GM21390 (cell line): ENCODE measurements at regions not wholly inside any gene's neighbourhood (a gene's known extent, or its start where the extent isn't known, plus 50 kb on each side); places are given as distances from the start of the nearest gene placed in this dataset.
"Not testable (repeated sequence)": the region's sequence is repeated elsewhere in the genome, so short reads cannot be mapped to it uniquely, and the experiment has no call there.

Experiments used
- ATAC-seq: cut with Tn5 transposase; IDR thresholded peaks from one replicate; pipeline ENCODE4 v1.9.1; 2021; ENCODE audit not compliant: unreplicated experiment

DNA sequence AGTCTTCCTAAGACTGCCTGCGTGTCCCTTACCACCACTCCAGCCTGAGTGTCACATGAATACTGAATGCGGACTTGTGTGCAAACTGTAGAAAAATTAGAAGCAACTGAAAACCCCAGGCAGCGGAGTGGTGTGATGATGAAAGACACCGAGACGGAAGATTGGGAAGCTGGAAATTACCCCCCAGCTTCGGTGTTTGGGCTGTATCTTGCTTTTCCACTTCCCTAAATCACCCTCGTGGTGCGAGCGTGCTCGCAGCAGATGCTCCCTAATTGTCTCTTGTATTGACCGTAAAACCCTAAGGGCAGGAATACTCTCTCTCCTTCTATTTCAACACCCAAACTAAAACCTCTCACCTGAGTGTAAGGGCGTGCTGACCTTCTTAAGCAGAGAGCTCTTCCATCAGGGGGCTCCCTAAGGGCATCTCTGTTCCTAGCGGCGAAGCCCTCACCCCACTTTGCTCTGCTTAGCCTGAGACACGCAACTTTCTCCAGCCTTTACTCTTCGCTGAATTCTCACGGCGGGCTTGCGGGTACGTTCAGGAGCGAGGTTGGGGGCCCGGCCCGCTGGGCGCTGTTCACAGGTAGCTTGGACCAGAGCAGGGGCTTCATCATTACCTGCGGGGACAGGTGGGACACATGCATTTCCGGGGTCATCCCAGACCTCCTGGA, 62.4 kb downstream of the CRYBB2 start:
- ATAC-seq, result no peak

DNA sequence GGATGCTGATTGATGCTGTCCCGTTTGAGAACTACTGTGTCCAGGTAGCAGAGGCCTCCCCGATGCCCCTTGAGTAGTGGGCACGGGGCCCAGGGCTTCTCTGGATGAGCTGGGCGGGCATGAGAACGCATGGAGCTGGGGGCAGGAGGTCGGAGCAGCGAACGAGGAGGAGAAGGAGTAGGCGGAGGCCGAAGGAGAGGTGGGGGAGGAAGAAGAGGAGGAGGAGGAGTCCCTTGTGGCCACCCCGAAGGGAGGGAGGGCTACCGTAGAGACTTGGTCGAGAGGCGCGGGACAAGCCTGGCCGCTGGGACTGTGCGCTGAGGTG, 62.9 kb downstream of the CRYBB2 start:
- ATAC-seq, result no peak

DNA sequence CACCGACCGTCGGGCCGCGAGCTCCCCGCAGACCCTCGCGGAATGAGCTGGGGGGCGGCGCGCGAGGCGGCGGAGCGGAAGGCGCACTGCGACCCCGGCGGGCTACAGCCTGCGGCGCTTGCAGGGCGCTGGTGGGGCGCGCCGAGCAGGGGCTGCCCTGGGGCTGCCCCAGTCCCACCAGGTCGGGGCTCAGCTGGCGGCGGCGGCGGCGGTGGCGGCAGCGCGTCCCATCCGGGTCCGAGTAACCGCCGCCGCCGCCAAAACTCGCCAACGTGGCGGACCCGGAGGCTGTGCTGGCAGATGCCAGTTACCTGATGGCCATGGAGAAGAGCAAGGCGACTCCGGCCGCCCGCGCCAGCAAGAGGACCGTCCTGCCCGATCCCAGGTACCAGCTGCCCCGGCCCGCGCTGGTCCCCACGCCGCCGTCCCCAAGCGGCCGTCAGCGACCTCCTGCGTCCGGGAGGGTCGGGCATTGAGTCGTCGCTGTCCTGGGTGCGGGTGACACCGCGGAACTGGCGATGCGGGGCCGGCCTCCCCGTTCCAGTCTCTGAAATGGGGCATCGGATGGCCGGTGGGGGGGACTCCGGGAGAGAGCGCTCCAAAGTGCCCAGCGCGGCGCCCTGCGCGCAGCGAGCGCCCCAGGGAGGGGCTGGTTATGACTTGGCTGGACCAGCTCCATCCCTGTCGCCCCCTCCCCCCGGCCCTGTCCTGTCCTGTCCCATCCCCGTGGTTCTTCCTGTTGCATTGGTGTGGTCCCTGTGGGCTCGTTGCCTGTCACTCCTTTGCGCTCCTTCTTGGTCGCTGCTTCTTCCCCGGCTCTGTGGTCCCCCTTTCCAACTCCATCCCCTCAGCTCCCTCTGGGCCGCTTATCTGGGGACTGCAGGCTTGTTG, 63.5 kb downstream of the CRYBB2 start:
- ATAC-seq, result no peak

DNA sequence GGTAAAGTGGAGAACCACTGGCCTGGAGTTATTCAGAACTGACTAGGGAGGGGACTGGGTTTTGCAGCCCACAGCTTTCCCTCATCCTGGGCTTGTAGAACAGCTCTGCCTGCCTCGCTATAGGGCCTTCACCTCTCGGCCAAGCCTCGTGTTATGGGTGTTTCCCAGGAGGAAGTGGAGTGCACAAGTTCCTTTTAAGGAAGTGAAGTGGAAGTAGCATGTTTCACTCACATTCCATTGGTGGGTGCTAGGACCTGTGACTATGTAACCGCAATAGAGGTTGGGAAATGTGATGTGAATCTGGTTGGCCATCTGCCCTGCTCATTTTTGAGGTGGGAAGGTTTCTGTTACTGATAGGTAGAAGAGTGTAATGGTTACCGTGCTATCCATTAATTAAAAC, 69.0 kb downstream of the CRYBB2 start:
- ATAC-seq, result not testable (repeated sequence)

DNA sequence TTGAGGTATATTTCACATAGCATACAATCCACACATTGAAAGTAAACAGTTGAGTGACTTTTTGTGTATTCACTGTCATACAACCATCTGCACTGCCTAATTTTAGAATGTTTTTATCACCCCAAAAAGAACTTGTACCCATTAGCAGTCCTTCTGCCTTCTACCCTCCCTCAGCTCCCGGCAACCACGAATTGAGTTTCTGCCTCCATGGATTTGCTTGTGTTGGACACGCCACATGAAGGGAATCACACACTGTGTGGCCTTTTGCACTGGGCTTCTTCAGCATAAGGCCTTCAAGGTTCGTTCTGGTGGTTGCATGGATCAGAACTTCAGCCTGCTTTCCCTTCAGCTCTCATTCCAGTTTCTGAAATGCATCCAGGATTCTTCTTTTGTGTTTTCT, 82.5 kb downstream of the CRYBB2 start:
- not testable (repeated sequence) for ATAC-seq

DNA sequence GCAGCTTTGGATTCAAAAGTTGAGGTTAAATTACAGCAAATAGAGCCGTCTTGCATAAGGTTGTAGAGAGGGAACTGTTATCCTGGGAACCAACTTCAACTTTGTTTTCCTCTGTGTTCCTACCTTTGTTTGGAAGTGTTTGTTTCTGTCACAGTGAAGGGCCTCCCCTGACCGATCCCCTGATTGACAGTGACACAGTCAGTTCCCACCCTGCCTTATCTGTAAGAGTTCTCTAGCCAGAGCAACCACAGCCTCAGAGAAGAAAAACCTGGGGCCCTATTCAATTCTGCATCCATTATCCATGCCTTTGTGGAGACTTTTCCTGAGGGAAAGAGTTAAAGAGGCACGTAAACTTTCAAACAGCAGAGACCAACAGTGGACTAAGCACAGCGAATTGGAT, 90.1 kb downstream of the CRYBB2 start:
- not testable (repeated sequence) for ATAC-seq

DNA sequence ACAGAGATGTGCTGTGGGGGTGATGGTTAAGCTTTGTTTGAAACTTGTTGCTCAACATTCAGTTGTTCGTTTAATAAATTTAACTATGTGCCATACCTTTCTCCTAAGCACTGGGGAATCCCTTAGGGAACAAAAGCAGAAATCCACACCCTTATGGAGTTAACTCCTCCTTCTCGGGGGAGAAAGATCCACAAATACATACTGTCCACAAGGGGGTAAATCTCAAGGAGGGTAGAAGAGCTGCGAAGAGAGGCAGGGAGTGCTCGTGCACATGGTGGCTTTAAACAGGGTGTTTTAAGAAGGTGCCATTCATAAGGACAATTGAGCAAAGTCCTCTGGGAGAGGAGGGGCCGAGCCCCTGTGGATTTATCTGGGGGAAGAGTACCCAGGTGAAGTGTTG, 92.5 kb downstream of the CRYBB2 start:
- ATAC-seq, result not testable (repeated sequence)

DNA sequence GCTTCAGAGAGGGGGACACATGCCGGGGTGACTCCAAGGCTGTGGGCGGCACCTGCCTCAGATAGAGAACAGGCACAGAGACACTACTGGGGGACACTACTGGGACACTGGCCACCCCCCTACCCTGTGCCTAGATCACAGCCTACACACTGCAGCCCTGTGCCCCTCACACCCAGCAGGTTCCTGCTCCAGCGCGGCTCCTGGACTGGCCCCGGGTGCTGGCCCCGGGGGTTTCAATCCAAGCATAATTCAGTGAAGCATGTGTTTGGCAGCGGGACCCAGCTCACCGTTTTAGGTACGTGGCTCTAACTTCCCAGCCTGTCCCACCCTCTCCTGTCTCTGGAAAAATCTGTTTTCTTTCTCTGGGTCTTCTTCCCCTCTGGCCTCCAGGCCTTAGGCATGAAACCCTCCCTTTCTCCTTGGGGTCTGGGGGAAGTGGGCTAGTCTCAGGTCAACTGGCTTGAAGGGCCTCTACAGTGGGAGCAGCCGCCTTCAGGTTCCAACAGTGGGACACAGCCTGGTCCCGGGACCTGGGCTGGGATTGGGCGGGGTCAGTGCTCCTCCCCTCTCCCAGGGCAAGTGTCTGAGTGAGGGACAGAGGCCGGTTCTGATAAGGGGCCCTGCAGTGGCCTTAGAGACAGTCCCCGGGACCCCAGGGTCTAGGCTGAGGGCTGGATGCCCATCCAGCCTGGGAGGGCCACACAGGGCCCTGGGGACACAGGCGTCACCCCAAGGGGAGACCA, 98.8 kb downstream of the CRYBB2 start:
- no peak for ATAC-seq

DNA sequence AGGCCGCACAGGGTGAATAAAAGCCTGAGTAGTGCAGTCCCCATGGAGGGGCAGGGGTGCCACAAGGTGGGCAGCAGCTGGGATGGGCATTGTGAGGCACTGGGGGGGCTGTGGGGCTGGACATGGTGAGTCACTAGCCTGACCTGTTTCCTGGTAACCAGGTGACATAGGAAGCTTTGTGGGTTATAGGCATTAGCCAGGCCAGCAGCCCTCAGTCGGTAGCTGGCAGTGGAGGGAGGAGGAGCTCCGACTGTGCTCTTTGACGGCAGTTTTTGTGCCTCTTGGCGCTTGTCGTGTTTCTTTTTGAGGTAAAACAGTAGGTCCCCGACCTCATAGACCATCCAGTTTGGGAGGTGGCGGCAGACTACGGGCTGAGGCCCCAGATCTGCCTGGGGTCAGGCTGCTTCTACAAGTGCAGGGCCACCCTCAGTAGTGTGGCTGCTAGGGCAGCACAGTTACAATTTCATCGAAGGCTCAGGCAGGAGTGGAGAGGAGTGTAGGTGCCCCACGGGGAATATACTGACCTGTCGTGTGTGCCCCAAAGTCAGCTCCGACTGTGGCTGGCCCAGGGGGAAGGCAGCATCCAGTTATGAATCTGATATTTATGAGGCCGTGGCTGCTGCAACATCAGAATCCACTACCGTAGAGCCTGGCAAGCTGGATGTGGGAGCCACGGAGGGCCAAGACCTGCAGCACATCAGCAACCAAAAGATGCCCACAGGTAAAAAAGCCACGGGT, 107.7 kb downstream of the CRYBB2 start:
- no peak for ATAC-seq

DNA sequence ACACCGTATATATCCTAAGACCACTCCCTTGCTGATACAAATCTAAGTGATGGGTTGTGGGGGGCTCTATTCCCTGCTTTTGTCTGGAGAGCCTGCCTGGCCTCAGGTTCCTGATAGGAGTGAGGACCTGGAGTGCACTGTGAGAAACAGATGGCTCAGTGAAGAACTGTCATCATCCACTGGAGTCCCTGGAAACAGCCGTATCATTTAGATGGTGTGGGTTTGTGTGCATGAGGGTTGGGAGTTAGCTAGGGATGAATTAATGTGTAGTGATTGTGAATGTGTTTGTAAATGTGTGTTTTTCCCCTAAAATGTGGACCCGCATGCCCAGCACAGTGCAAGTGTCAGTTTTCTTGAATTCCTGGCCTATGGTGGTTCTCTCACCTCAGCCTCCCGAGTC, 111.6 kb downstream of the CRYBB2 start:
- no peak for ATAC-seq

DNA sequence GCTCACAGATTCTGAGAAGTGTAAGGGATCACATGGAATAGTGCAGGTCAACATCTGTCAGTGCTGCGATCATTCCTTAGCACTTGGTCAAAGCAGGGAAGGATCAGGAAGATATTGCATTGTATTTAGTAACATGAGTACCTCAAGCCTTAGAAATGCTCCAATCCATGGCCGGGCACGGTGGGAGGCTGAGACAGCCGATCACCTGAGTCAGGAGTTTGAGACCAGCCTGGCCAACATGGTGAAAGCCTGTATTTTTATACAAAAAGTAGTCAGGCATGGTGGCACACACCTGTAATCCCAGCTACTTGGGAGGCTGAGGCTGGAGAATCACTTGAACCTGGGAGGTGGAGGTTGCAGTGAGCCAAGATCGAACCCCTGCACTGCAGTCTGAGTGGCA, 112.5 kb downstream of the CRYBB2 start:
- not testable (repeated sequence) for ATAC-seq

DNA sequence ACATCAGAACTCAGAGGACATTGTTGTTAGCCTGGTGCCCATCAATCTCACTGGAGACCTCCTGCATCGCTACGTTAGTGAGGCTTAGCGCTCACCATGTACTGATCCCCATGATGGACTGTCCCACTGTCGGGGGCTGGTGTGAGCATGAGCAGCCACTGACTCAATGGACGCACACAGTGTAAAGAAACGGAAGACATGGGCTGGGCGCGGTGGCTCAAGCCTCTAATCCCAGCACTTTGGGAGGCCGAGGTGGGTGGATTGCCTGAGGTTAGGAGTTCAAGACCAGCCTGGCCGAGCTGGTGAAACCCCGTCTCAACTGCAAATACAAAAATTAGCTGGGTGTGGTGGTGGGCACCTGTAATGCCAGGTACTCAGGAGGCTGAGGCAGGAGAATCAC, 112.9 kb downstream of the CRYBB2 start:
- ATAC-seq, result no peak

DNA sequence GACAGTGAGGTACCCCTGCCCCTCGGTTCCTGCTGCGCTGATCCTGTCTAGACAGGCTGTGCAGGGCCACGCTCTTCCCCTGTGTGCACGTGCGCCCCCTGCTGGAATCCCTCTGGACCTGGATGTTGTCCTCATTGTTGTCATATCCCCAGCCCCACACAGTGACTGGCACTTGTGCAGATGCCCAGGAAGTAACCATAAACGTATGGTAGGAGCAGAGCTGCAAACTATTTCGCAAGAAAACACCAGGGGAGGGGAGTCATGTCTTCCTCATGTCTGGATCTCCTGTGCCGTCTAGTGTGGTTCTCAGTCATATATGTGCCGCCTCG, 114.7 kb downstream of the CRYBB2 start:
- no peak for ATAC-seq

DNA sequence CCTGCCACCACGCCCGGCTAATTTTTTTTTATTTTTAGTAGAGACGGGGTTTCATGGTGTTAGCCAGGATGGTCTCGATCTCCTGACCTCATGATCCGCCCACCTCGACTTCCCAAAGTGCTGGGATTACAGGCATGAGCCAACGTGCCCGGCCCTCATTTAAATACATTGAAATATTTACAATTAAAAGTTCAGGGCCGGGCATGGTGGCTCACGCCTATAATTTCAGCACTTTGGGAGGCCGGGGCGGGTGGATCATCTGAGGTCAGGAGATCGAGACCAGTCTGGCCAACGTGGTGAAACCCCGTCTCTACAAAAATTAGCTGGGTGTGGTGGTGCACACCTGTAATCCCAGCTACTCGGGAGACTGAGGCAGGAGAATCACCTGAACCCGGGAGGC, 115.2 kb downstream of the CRYBB2 start:
- not testable (repeated sequence) for ATAC-seq

DNA sequence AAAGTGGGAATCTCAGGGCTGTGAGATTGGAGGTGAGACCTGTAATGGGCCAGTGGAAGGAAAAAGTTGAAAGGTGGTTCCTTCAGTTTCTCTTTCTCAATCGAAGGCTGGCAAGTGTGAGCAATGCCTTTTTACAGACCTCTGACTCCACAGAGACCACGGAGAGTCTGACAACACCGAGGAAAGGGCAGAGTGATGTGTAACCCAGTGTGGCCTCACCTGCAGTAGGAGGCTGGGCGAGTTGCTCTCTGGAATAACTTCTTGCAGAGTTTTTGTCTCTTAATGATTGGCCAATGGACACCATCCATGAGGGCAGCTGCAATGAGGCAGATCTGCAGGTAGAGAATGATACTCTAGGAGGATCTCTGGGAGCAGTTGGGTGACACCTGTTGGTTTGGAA, 115.8 kb downstream of the CRYBB2 start:
- not testable (repeated sequence) for ATAC-seq

DNA sequence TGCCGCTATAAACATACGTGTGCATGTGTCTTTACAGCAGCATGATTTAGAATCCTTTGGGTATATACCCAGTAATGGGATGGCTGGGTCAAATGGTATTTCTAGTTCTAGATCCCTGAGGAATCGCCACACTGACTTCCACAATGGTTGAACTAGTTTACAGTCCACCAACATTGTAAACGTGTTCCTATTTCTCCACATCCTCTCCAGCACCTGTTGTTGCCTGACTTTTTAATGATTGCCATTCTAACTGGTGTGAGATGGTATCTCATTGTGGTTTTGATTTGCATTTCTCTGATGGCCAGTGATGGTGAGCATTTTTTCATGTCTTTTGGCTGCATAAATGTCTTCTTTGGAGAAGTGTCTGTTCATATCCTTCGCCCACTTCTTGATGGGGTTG, 121.1 kb downstream of the CRYBB2 start:
- ATAC-seq, result not testable (repeated sequence)

DNA sequence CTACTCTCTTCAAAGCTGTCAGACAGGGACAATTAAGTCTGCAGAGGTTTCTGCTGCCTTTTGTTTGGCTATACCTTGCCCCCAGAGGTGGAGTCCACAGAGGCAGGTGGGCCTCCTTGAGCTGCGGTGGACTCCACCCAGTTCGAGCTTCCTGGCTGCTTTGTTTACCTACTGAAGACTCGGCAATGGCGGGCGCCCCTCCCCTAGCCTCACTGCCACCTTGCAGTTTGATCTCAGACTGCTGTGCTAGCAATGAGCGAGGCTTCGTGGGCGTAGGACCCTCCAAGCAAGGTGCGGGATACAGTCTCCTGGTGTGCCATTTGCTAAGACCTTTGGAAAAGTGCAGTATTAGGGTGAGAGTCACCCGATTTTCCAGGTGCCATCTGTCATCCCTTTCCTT, 124.9 kb downstream of the CRYBB2 start:
- ATAC-seq, result not testable (repeated sequence)

DNA sequence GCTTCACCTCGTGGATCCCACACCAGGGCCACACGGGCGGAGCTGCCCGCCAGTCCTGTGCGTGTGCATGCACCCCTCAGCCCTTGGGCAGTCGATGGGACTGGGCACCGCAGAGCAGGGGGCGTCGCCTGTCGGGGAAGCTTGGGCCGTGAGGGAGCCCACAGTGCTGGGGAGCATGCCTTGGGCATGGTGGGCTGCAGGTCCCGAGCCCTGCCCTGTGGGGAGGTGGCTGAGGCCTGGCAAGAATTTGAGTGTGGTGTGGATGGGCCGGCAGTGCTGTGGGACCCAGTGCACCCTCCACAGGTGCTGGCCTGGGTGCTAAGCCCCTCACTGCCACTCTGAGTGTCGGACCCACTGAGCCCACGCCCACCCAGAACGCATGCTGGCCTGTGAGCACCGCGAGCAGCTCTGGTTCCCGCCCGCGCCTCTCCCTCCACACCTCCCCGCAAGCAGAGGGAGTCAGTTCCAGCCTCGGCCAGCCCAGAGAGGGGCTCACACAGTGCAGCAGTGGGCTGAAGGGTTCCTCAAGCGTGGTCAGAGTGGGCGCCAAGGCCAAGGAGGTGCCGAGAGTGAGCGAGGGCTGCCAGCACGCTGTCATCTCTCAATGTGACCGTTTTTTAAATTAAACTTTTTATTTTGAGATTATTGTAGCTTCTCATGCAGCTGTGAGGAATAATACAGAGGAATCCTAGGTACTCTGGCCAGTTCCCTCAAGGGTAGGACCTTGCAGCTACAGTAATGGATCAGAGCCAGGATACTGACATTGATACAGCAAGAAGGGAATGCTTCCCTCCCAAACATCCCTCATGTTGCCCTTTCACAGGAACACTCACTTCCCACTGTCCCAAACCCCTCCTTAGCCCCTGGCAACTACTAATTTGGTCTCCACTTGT, 127.7 kb downstream of the CRYBB2 start:
- no peak for ATAC-seq

DNA sequence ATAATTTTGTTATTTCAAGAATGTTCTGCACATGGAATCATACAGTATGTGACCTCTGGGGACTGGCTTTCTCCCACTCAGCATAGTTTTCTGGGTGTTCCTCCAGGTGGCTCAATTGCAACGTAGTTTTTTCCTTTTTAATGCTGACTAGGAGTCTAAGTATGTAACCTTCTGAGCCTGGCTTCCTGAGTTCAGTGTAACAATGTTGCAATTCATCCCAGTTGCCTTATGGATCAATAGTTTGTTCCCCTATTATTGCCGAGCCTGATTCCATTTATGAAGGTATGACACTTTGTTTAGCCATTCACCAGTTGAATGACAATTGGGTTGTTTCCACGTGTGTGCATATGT, 128.3 kb downstream of the CRYBB2 start:
- ATAC-seq, result no peak

DNA sequence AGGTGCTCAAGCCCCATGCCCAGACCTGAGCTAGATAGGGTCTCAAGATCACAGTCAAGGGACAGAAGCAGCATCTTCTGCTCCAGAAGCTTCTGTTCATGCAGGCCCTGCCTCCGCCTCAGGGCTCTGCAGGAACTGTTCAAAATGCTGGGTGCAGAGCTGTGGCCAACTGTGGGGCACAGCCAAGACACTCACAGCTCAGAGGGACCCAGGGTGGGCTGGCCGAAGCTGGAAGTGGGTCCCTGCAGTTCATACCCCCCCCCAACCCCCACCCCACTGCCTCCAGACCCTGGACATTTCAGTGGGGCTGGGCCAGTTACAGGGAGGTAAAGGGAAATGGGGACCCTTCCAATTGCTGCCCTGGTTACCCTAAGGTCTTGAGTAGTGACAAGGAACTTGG, 129.0 kb downstream of the CRYBB2 start:
- no peak for ATAC-seq
